Activated CD4-positive, alpha-beta T cell treated with anti-CD3 and anti-CD28 coated beads, Interleukin-2, amount 10 ng/mL, durations not matched to agents 7 days and 5 days (primary cell): ENCODE measurements at regions not wholly inside any gene's neighbourhood (a gene's known extent, or its start where the extent isn't known, plus 50 kb on each side); places are given as distances from the start of the nearest gene placed in this dataset.

ENCODE experiments used
- CTCF ChIA-PET: fragments of 350-600 bp; sonication (Branson Sonifier 250); formaldehyde crosslinking; loops from one replicate; lab custom pipeline; 2021; ENCODE audit warnings: antibody characterized with exemption; lab: Charles Lee
- POLR2A ChIA-PET: fragments of 350-600 bp; sonication (Branson Sonifier 250); formaldehyde crosslinking; loops from one replicate; lab custom pipeline; 2021; ENCODE audit warnings: antibody characterized with exemption; lab: Charles Lee
- DNase-seq: peaks from one replicate; pipeline ENCODE4 v3.0.0-alpha.2; 2020
- H3K27ac Mint-ChIP-seq: one replicate; pipeline ENCODE4 v1.8.0; 2021; ENCODE audit warnings: mild to moderate bottlenecking, moderate library complexity, mixed read lengths
- H3K27me3 Mint-ChIP-seq: one replicate; pipeline ENCODE4 v1.8.0; 2021; ENCODE audit warnings: mixed read lengths
- H3K36me3 Mint-ChIP-seq: one replicate; pipeline ENCODE4 v1.8.0; 2021; ENCODE audit warnings: low read depth, mixed read lengths
- H3K4me1 Mint-ChIP-seq: one replicate; pipeline ENCODE4 v1.8.0; 2021; ENCODE audit warnings: mixed read lengths
- H3K4me3 Mint-ChIP-seq: one replicate; pipeline ENCODE4 v1.8.0; 2021; ENCODE audit warnings: mild to moderate bottlenecking, moderate library complexity, mixed read lengths
- H3K9me3 Mint-ChIP-seq: one replicate; pipeline ENCODE4 v1.8.0; 2021; ENCODE audit warnings: mixed read lengths

DNA sequence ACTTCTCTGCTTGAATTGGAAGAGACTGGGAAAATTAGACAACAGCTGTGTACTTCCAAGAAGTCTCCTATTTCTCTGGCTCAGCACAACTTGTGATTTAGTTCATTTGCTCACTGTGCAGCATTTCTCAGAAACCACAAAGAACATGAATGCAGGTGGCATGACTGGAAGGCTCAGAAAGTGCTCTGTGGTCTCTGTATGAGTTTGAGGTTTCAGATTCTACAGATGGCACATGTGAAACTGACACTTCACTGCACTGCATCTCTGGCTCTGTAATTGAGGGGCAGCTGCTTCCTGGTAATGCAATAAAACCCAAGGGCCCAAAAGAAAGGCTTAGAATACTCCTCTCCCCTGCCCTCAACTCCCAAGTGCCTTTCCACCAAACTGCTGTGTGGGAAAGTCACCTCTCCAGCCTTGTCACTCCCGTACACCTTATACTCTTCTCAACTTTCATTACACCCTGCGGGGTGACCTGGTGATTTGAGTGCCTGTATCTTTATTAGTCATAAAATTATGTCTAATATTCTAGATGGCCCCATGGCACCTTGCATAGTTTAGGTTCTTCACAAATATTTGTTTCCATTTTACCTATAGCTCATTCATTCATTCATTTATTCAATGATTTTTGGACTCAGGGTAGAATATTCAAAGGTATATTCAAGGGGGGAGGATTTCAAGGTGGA lies 82.5 kb downstream of the ESM1 start:
- POLR2A ChIA-PET: no interaction called here
- DNase-seq: peak; percentile 82
- H3K4me1 Mint-ChIP-seq: peaks cover 52% of the 10 kb centered on the region
- H3K27ac Mint-ChIP-seq: peak overlapping the region; percentile 80
- H3K9me3 Mint-ChIP-seq: no peaks in the 10 kb centered on the region
- CTCF ChIA-PET: interaction anchor here (0.5 to 2.4 kb wide), 8 partner anchors 10 to 571 kb away, joined by 3 to 10 read pairs (median 4); partner anchors contain the start of genes GPX8 and SNX18
- H3K36me3 Mint-ChIP-seq: no peaks in the 10 kb centered on the region
- H3K4me3 Mint-ChIP-seq: peak overlapping the region; percentile 28
- peaks cover 39% of the 10 kb centered on the region for H3K27me3 Mint-ChIP-seq

DNA sequence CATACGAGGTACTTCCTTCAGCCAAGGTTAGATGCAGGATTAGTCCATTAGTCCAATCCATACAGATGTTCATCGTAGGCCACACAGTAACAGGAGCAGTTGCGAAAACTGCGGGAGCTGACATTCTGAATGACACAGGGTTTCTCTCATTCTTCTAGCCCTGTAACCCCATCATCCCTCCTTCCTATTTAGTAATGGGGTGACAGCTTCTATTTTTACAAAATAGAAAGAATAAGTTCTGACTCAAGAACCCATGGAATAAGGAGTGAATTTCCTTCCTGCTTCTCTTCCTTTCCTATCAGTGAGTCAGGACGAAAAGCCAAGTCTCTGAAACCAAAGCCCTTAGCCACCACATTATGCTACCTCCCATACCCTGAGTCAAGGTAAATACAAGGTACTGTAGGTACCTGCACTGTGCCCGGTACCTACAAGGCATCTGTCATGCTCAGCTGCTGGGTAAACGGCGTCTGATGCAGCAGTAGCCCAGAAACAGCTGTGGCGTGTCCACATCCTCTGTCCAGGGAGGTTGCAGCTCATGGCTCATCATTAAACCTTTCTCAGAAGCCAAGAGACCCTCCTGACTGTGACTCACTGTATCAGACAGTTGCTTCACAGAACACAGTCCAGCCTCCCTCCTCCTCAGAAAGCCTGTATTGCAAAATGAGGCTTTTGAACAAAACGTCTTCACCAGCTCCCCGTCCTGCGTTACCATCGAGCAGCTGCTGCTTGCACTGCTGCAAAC lies 84.2 kb downstream of the ESM1 start:
- H3K4me3 Mint-ChIP-seq: no peak overlapping the region
- H3K27ac Mint-ChIP-seq: no peak overlapping the region
- CTCF ChIA-PET: interaction anchor here (1.0 to 1.6 kb wide), 4 partner anchors 34 to 379 kb away, joined by 3 to 4 read pairs (median 3); partner anchors contain the start of gene GPX8
- no peaks in the 10 kb centered on the region for H3K36me3 Mint-ChIP-seq
- peaks cover 55% of the 10 kb centered on the region for H3K27me3 Mint-ChIP-seq
- POLR2A ChIA-PET: no interaction called here
- H3K9me3 Mint-ChIP-seq: no peaks in the 10 kb centered on the region
- no peak for DNase-seq
- peaks cover 43% of the 10 kb centered on the region for H3K4me1 Mint-ChIP-seq

DNA sequence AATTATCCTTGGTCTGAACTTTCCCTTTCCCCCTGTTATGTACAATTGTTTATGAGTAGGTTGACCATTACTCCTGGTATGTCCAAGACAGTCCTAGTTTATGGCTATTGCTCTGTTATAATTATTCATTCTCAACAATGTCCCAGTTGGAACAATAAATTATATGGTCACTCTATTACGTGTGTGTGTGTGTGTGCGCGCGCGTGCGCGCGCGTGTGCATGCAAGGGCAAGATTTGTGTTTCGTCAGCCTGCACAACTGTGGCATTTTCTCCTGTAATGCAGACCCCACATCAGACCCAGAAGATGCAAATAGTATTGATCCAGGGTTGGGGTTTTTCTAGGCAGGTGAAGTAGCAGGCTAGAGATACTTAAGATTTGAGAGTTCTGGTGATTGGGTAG lies 88.4 kb downstream of the ESM1 start:
- Mint-ChIP-seq H3K4me1 (peaks cover 14% of the 10 kb centered on the region), H3K36me3 (no peaks in the 10 kb centered on the region), H3K27ac (no peak overlapping the region), H3K9me3 (no peaks in the 10 kb centered on the region), H3K27me3 (peaks cover 66% of the 10 kb centered on the region), H3K4me3 (no peak overlapping the region)
- DNase-seq: no peak
- CTCF ChIA-PET: interaction anchor here (1.2 to 2.1 kb wide), 2 partner anchors 10 to 17 kb away, joined by 3 to 10 read pairs; no protein-coding TSS in a partner anchor
- POLR2A ChIA-PET: no interaction called here

DNA sequence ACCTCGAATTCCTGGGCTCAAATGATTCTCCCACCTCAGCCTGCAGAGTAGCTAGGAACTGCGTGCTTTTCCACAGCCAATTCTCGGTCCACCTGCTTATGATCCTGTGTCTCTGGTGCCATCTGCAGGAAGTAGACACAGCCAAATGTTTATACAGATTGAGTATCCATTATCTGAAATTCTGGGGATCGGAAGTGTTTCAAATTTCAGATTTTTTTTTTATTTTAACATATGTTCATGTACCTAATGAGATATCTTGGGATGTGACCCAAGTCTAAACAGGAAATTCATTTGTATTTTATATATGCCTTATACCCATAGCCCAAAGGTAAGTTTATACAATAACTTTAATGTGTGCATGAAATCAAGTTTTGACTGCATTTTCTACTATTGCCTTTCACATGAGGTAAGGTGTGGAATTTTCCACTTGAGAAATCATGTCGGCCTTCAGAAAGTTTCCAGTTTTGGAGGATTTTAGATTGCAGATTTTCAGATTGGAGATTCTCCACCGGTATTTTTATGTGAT lies 89.5 kb downstream of the ESM1 start:
- no peak overlapping the region for H3K27ac Mint-ChIP-seq
- no peaks in the 10 kb centered on the region for H3K36me3 Mint-ChIP-seq
- CTCF ChIA-PET: interaction anchor here (0.7 to 3.2 kb wide), 5 partner anchors 9 to 379 kb away, joined by 3 to 19 read pairs (median 6); partner anchors contain the start of genes GPX8 and SNX18
- H3K4me3 Mint-ChIP-seq: no peak overlapping the region
- H3K27me3 Mint-ChIP-seq: peaks cover 70% of the 10 kb centered on the region
- H3K9me3 Mint-ChIP-seq: no peaks in the 10 kb centered on the region
- POLR2A ChIA-PET: no interaction called here
- H3K4me1 Mint-ChIP-seq: peaks cover 4% of the 10 kb centered on the region
- peak; percentile 25 for DNase-seq

DNA sequence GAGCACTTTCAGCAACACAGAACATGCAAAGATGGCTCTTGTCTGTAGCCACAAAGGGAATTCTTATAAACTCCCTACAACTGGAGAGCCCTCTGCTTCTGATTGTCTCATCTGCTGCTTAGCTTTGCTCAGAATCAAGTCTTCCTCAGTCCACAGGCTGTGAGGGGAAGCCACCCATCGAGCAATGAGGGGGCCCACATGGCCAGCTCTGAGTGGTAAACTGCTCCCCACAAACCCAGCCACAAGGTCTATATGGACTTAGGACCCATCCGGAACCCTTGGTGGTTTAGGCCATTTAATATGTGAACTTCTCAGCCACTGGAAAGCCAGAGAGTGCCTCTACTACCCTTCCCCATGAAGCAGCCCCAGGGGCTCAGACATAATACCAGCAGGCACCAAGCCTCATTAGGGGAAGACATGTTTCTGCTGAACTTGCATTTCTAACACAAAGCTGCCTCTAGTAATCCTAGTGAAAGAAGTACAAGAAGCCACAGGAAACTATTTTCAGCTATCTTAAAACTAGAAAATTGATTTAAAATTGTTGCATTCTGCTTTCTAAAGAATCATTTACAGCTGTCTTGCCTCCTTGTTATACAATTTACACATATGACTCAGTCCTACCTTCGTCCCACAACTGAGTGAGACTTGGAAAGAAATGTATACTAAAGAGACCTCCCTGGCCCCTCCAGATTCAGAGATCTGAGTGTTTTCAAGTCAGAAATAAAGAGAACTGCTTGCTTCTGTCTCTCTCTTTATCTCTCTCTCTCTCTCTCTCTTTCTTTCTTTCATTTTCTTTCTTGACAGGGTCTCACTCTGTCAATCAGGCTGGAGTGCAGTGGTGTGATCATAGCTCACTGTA lies 90.2 kb downstream of the ESM1 start:
- ChIA-PET POLR2A (no interaction called here), CTCF (interaction anchor here (0.7 to 3.2 kb wide), 5 partner anchors 8 to 379 kb away, joined by 3 to 19 read pairs (median 6); partner anchors contain the start of genes GPX8 and SNX18)
- H3K4me3 Mint-ChIP-seq: no peak overlapping the region
- H3K4me1 Mint-ChIP-seq: peaks cover 4% of the 10 kb centered on the region
- no peaks in the 10 kb centered on the region for H3K9me3 Mint-ChIP-seq
- H3K27ac Mint-ChIP-seq: no peak overlapping the region
- H3K36me3 Mint-ChIP-seq: no peaks in the 10 kb centered on the region
- peaks cover 73% of the 10 kb centered on the region for H3K27me3 Mint-ChIP-seq
- no peak for DNase-seq

DNA sequence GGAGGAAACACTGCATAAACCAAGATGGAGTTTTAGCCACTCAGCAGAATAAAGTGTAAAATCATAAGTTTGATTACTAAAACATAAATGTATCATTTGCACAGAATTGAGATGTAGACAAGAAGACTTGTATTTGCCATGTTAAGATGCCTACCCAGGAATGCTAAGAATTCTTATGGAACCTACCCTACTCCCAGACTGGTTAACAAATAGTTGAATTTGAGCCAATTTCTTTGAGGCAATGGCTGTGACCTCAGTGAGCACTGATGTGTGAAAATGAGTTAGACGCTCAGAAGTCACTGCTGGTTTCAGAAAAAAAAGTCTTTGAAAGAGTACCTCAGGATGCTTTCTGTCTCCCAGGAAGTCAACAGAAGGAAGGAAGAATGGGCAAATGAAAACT lies 95.6 kb downstream of the ESM1 start:
- no peak overlapping the region for H3K4me3 Mint-ChIP-seq
- no peaks in the 10 kb centered on the region for H3K9me3 Mint-ChIP-seq
- no peaks in the 10 kb centered on the region for H3K36me3 Mint-ChIP-seq
- no peaks in the 10 kb centered on the region for H3K4me1 Mint-ChIP-seq
- no peak overlapping the region for H3K27ac Mint-ChIP-seq
- POLR2A ChIA-PET: no interaction called here
- no peak for DNase-seq
- CTCF ChIA-PET: interaction anchor here (1.3 to 2.2 kb wide), 3 partner anchors 22 to 372 kb away, joined by 4 to 8 read pairs (median 5); partner anchors contain the start of gene SNX18
- peaks cover 83% of the 10 kb centered on the region for H3K27me3 Mint-ChIP-seq

DNA sequence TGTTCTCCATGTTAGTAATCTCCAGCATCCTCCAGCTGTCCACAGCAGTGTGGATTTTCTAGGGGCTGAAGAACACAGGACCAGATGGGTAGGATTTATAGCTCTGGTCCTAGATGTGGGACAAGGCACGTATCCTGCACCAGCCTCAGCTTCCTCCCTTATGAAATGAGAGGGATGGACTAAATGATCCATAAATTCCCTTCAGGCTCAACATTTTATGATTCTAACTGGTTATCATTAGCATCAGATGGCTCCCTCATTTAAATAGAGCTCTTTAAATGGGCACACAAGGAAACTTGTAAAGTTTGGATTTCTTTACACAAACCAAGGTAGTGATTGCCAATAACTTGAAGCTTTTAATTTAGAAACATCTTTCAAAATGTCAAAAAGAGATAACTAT lies 97.7 kb downstream of the ESM1 start:
- no peak for DNase-seq
- Mint-ChIP-seq H3K27ac (no peak overlapping the region), H3K27me3 (peaks cover 87% of the 10 kb centered on the region), H3K4me3 (no peak overlapping the region), H3K9me3 (no peaks in the 10 kb centered on the region), H3K4me1 (peaks cover 6% of the 10 kb centered on the region), H3K36me3 (no peaks in the 10 kb centered on the region)
- ChIA-PET CTCF (interaction anchor here (0.8 to 2.5 kb wide), 4 partner anchors 8 to 370 kb away, joined by 3 to 10 read pairs (median 6); partner anchors contain the start of gene SNX18), POLR2A (no interaction called here)

DNA sequence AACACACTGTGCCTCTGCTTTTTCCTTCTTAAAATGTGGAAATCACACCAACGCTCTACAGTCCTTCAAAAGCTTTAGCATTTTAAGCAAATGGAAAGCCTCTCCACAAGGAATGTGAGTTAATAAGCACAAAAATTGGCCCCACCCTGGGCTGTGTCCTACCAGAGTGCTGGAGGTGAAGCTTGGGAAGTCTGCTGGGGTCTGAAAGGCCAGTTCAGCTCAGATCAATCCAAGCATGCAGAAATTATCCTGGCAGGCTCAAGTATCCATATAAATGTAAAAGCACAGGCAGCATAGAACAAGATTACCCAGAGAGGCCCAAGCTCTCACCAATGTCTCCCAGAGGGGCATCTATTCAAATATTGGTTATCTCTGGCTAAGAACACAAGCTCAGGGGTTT lies 98.5 kb downstream of the ESM1 start:
- CTCF ChIA-PET: interaction anchor here (1.4 to 2.5 kb wide), 2 partner anchors 9 to 129 kb away, joined by 3 to 10 read pairs; no protein-coding TSS in a partner anchor
- no peak overlapping the region for H3K27ac Mint-ChIP-seq
- no peak for DNase-seq
- peaks cover 7% of the 10 kb centered on the region for H3K4me1 Mint-ChIP-seq
- H3K9me3 Mint-ChIP-seq: no peaks in the 10 kb centered on the region
- peaks cover 86% of the 10 kb centered on the region for H3K27me3 Mint-ChIP-seq
- H3K36me3 Mint-ChIP-seq: no peaks in the 10 kb centered on the region
- H3K4me3 Mint-ChIP-seq: no peak overlapping the region
- POLR2A ChIA-PET: no interaction called here

DNA sequence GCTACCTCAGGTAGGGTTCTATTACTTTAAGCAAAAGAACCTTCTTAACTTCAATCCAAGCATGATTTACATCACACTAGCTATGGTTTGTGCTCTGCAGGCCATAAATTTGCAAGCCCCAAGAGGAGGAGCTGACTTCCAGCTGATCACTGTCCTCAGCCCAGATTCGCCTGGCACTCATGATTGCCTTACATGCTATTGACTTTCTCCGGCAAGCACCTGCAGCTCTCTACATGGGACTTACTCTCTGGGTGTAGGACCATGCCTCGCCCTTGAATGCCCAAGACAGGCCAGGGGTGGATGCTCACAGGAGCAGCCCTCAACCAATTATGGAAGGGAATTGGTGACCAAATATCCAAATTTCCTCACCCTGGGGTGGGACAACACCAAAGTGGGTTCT lies 99.8 kb downstream of the ESM1 start:
- no peaks in the 10 kb centered on the region for H3K36me3 Mint-ChIP-seq
- ChIA-PET POLR2A (no interaction called here), CTCF (interaction anchor here (0.8 to 1.7 kb wide), 5 partner anchors 14 to 274 kb away, joined by 3 to 5 read pairs (median 4); partner anchors contain the start of gene GPX8)
- no peaks in the 10 kb centered on the region for H3K9me3 Mint-ChIP-seq
- peaks cover 86% of the 10 kb centered on the region for H3K27me3 Mint-ChIP-seq
- peaks cover 15% of the 10 kb centered on the region for H3K4me1 Mint-ChIP-seq
- no peak for DNase-seq
- no peak overlapping the region for H3K4me3 Mint-ChIP-seq
- H3K27ac Mint-ChIP-seq: no peak overlapping the region

DNA sequence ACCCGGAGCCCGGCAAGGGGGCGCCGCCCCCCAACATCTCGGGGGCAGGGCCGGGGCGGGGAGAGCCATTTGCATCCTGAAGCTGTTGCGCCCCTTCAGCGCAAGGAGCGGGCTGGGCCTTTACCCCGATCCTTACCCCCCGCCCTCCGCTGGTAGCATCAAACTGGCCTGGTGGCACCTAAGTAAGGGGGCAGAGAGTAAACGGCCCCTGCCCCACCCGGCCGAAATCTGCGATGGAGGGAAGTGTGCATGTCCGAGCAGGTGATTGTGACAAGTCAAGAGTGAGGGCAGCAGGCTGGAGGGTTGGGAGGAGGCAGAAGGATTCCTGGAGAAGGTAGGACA lies 101.2 kb downstream of the ESM1 start:
- H3K9me3 Mint-ChIP-seq: no peaks in the 10 kb centered on the region
- peaks cover 15% of the 10 kb centered on the region for H3K4me1 Mint-ChIP-seq
- ChIA-PET CTCF (no interaction called here), POLR2A (no interaction called here)
- H3K27me3 Mint-ChIP-seq: peaks cover 80% of the 10 kb centered on the region
- DNase-seq: no peak
- no peak overlapping the region for H3K4me3 Mint-ChIP-seq
- no peaks in the 10 kb centered on the region for H3K36me3 Mint-ChIP-seq
- H3K27ac Mint-ChIP-seq: no peak overlapping the region

DNA sequence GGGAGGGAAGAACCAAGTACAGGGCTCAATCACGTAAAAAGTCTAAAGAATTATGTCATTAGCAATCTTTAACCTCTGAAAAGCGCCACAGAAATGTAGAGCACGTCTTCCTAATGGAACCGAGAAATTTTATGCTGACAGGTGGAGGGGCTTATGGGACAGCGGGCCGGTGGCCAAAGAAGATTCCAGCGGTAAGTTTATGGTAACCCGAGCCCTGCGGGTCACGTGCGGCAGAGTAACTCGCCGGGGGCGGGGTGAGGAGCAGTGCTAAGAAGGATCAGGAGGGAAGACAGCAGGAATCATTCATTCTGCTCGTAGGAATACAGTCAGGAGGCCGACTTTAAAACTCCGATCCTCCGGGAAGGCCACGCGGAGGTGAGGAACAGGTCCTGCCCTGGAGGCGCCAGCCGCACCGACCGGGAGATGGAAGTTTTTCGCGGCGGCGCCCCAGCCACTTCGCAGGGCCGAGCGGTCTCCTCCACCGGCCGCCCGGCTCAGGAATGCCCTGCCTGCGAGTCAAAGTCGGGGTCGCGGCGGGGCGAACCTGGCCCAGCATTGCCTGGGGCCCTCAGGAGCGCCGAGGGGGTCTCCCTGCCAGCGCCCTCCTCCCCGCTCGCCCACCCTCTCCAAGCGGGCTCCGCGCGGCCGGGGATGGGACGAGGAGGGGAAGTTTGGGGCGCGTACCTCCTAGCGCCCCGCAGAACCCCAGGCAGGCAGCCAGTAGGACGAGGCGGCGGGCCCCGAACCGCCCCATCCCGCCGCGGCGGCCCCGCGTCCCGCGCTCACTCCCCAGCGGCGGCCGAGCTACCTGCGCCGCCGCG lies 101.8 kb downstream of the ESM1 start:
- ChIA-PET CTCF (no interaction called here), POLR2A (no interaction called here)
- Mint-ChIP-seq H3K27ac (no peak overlapping the region), H3K36me3 (no peaks in the 10 kb centered on the region), H3K4me1 (peaks cover 15% of the 10 kb centered on the region), H3K27me3 (peaks cover 75% of the 10 kb centered on the region), H3K9me3 (no peaks in the 10 kb centered on the region), H3K4me3 (peak overlapping the region; percentile 38)
- DNase-seq: no peak
